H1 (cell line): ENCODE measurements at regions not wholly inside any gene's neighbourhood (a gene's known extent, or its start where the extent isn't known, plus 50 kb on each side); places are given as distances from the start of the nearest gene placed in this dataset.

ENCODE experiments used
- ASH2L ChIP-seq: fragments of 200-600, 300-600 bp; sonication (generic); IDR thresholded peaks from one replicate; pipeline ENCODE4 v1.7.1; 2017; ENCODE audit warnings: low read length
- EGR1 ChIP-seq: IDR thresholded peaks from 2 replicates; pipeline ENCODE4 v1.6.1; 2011; ENCODE audit warnings: low read depth, low read length, borderline replicate concordance
- RFX5 ChIP-seq: IDR thresholded peaks from 2 replicates; pipeline ENCODE4 v1.6.1; 2011; ENCODE audit warnings: low read depth, low read length, improper control_type of control experiment, borderline replicate concordance
- SP1 ChIP-seq: IDR thresholded peaks from 2 replicates; pipeline ENCODE4 v1.6.1; 2011; ENCODE audit warnings: low read depth, low read length

GRCh38 chr9:1713841-1714240, 301.3 kb upstream of the SMARCA2 start (continued):
- TF ChIP-seq EGR1 (no peak), ASH2L (no peak), SP1 (no peak), RFX5 (no peak)
